Lower lobe of right lung (tissue), 2 donors: ENCODE measurements at regions not wholly inside any gene's neighbourhood (a gene's known extent, or its start where the extent isn't known, plus 50 kb on each side); places are given as distances from the start of the nearest gene placed in this dataset.

Source experiments
- ATAC-seq, 2 donors: fragments of 200-7000 bp; cut with Tn5 transposase; one replicate each; pipeline ENCODE4 v1.9.1; 2020 to 2022; ENCODE audit warnings: mild to moderate bottlenecking in 2 of 2, moderate library complexity in 2 of 2
- DNase-seq: peaks from one replicate; pipeline ENCODE4 v3.0.0-alpha.2; 2020
- H3K27ac ChIP-seq: fragments of 200-600 bp; one replicate; pipeline ENCODE4 v1.8.0; 2022
- H3K27me3 ChIP-seq: fragments of 200-600 bp; one replicate; pipeline ENCODE4 v1.8.0; 2022; ENCODE audit warnings: low read depth
- H3K36me3 ChIP-seq: fragments of 200-600 bp; one replicate; pipeline ENCODE4 v1.8.0; 2022; ENCODE audit warnings: mild to moderate bottlenecking
- H3K4me1 ChIP-seq: fragments of 200-600 bp; one replicate; pipeline ENCODE4 v1.8.0; 2022
- H3K4me3 ChIP-seq: fragments of 200-600 bp; one replicate; pipeline ENCODE4 v1.8.0; 2022; ENCODE audit warnings: mild to moderate bottlenecking
- H3K9me3 ChIP-seq: fragments of 200-600 bp; one replicate; pipeline ENCODE4 v1.8.0; 2022
- CTCF ChIP-seq: fragments of 200-600 bp; IDR thresholded peaks from one replicate; pipeline ENCODE4 v1.8.0; 2022; ENCODE audit warnings: antibody characterized with exemption, mild to moderate bottlenecking
- intact Hi-C: fragments of 100-400 bp; cut with DNase I; formaldehyde crosslinking; loops from one replicate; pipeline ENCODE4 v1.11.0; 2022
- donor health status: DM: no; HTN: yes; CAD: no; lungs with severe emphysema.

- ATAC-seq: no peak
- intact Hi-C loops: no loop called here
- TF ChIP-seq CTCF: no peak
- Histone ChIP-seq H3K4me1 (no peaks in the 10 kb centered on the region), H3K9me3 (no peaks in the 10 kb centered on the region), H3K27ac (no peak overlapping the region), H3K27me3 (no peaks in the 10 kb centered on the region), H3K4me3 (no peak overlapping the region), H3K36me3 (no peaks in the 10 kb centered on the region)
- no peak for DNase-seq
Observed at GRCh38 chr4:188511431-188511830, 372.2 kb downstream of the TRIML1 start.

DNA sequence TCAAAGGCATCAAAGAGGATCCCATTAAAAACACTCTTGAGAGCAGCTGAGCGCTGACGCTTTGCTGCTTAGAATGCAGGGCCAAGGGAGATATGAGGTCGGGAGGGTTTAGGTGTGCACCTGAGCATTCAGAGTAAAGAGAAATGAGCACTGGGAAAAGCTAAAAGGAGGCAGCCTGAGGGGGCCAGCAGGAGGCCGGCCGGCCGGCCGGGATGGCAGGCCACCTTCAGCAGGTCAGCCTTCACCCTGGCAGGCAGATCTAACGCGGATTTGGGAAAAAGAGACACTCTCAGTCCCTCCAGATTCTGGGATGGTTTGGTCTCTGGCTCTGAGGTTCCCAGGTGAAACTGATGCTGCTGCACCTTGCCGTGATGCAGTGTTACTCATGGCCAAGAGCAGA is 393.5 kb downstream of the TRIML1 start:
- no peaks in the 10 kb centered on the region for H3K36me3 ChIP-seq
- H3K4me3 ChIP-seq: no peak overlapping the region
- no peaks in the 10 kb centered on the region for H3K4me1 ChIP-seq
- no peaks in the 10 kb centered on the region for H3K27me3 ChIP-seq
- H3K27ac ChIP-seq: no peak overlapping the region
- DNase-seq (no peak), ATAC-seq (no peak)
- intact Hi-C loops: no loop called here
- no peaks in the 10 kb centered on the region for H3K9me3 ChIP-seq
- no peak for TF ChIP-seq CTCF

GRCh38 chr4:188534297-188534696 is 395.1 kb downstream of the TRIML1 start:
- ATAC-seq (no peak), DNase-seq (no peak)
- H3K9me3 ChIP-seq: no peaks in the 10 kb centered on the region
- no peak overlapping the region for H3K27ac ChIP-seq
- TF ChIP-seq CTCF: no peak
- H3K4me3 ChIP-seq: no peak overlapping the region
- no peaks in the 10 kb centered on the region for H3K36me3 ChIP-seq
- no peaks in the 10 kb centered on the region for H3K27me3 ChIP-seq
- intact Hi-C loops: no loop called here
- H3K4me1 ChIP-seq: no peaks in the 10 kb centered on the region

DNA sequence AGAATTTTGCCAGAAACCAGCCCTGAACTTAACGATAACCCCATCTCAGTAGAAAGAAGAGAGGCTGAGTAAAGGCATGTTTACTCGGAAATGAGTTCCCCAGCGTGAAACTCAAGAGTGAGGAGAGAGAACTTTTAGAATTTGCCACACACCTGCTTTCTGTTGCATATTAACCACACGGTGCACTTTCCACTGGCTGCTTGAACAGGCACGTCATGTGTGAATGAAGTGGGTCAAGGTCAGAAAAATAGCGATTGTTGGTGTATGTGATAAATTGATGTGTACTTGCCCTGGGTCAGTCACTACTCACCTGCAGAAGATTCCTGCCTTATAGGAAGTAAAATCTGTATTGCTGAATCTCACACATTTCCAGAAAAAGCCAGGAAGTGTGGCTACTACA is 395.7 kb downstream of the TRIML1 start:
- intact Hi-C loops: no loop called here
- H3K27ac ChIP-seq: no peak overlapping the region

GRCh38 chr4:188536826-188537225 is 397.6 kb downstream of the TRIML1 start:
- Histone ChIP-seq H3K9me3 (no peaks in the 10 kb centered on the region), H3K4me1 (no peaks in the 10 kb centered on the region), H3K27ac (no peak overlapping the region), H3K4me3 (no peak overlapping the region), H3K27me3 (no peaks in the 10 kb centered on the region), H3K36me3 (no peaks in the 10 kb centered on the region)
- TF ChIP-seq CTCF: no peak
- DNase-seq: no peak
- intact Hi-C loops: no loop called here
- no peak for ATAC-seq

More for the DNA sequence above, 395.7 kb downstream of the TRIML1 start:
- H3K4me3 ChIP-seq: no peak overlapping the region
- no peaks in the 10 kb centered on the region for H3K36me3 ChIP-seq
- no peak for TF ChIP-seq CTCF
- no peak for DNase-seq
- no peak for ATAC-seq
- no peaks in the 10 kb centered on the region for H3K4me1 ChIP-seq
- H3K27me3 ChIP-seq: no peaks in the 10 kb centered on the region
- no peaks in the 10 kb centered on the region for H3K9me3 ChIP-seq

GRCh38 chr4:188550296-188550695 is 411.1 kb downstream of the TRIML1 start:
- no peak overlapping the region for H3K27ac ChIP-seq
- TF ChIP-seq CTCF: no peak
- no peaks in the 10 kb centered on the region for H3K27me3 ChIP-seq
- no peaks in the 10 kb centered on the region for H3K9me3 ChIP-seq
- ATAC-seq (no peak), DNase-seq (no peak)
- no peaks in the 10 kb centered on the region for H3K36me3 ChIP-seq
- no peak overlapping the region for H3K4me3 ChIP-seq
- no peaks in the 10 kb centered on the region for H3K4me1 ChIP-seq
- intact Hi-C loops: no loop called here
